ENCODE measurements at regions not wholly inside any gene's neighbourhood (a gene's known extent, or its start where the extent isn't known, plus 50 kb on each side); places are given as distances from the start of the nearest gene placed in this dataset.

- no peaks in the 10 kb centered on the region for H3K4me1 Mint-ChIP-seq
- no peak for DNase-seq
- Histone ChIP-seq H3K27me3 (ENCODE audit: control insufficient read depth, insufficient read depth, low read length) (no peaks in the 10 kb centered on the region), H3K4me1 (ENCODE audit: control insufficient read depth, insufficient read depth, low read length, poor library complexity, severe bottlenecking) (no peaks in the 10 kb centered on the region), H3K9me3 (ENCODE audit: control insufficient read depth in 2 of 2, low read length in 2 of 2) (no peaks in the 10 kb centered on the region), H3K36me3 (ENCODE audit: control insufficient read depth, insufficient read depth, low read length) (no peaks in the 10 kb centered on the region), H3K27ac (ENCODE audit: insufficient read depth, low read length, poor library complexity, severe bottlenecking) (no peak overlapping the region), H3K4me3 (ENCODE audit: low read depth, low read length) (no peak overlapping the region)
- no peak overlapping the region for H3K27ac Mint-ChIP-seq
- ATAC-seq (ENCODE audit: low read depth in 2 of 2): no peak
- no peaks in the 10 kb centered on the region for H3K36me3 Mint-ChIP-seq
- H3K4me3 Mint-ChIP-seq: no peak overlapping the region
- peaks cover 3 to 13% (median 5%) of the 10 kb centered on the region in 7 donors for H3K9me3 Mint-ChIP-seq
- no peaks in the 10 kb centered on the region for H3K27me3 Mint-ChIP-seq
These were observed 496.6 kb upstream of the EPHA7 start for GRCh38 chr6:93915961-93916360.

DNA sequence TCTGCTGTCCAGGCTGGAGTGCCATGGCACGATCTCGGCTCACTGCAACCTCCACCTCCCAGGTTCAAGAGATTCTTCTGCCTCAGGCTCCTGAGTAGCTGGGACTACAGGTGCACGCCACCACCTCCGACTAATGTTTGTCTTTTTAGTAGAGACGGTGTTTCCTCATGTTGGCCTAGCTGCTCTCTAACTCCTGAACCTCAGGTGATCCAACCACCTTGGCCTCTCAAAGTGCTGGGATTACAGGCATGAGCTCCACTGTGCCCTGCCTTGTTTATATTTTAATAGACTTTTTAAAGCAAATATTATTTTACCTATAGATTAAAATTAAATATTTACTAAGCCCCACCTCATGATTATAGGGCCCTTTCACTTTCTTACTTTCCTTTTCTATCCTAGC, 483.2 kb upstream of the EPHA7 start:
- Histone ChIP-seq H3K36me3 (ENCODE audit: control insufficient read depth, insufficient read depth, low read length) (no peaks in the 10 kb centered on the region), H3K4me3 (ENCODE audit: low read depth, low read length) (no peak overlapping the region), H3K27me3 (ENCODE audit: control insufficient read depth, insufficient read depth, low read length) (no peaks in the 10 kb centered on the region), H3K4me1 (ENCODE audit: control insufficient read depth, insufficient read depth, low read length, poor library complexity, severe bottlenecking) (no peaks in the 10 kb centered on the region), H3K27ac (ENCODE audit: insufficient read depth, low read length, poor library complexity, severe bottlenecking) (no peak overlapping the region), H3K9me3 (ENCODE audit: control insufficient read depth in 2 of 2, low read length in 2 of 2) (peaks cover 0 to 5% of the 10 kb centered on the region in 2 experiments)
- H3K27ac Mint-ChIP-seq: no peak overlapping the region
- peaks cover 0 to 19% (median 7%) of the 10 kb centered on the region in 7 donors for H3K9me3 Mint-ChIP-seq
- H3K4me1 Mint-ChIP-seq: no peaks in the 10 kb centered on the region
- no peak for ATAC-seq (ENCODE audit: low read depth in 2 of 2)
- no peak for DNase-seq
- no peak overlapping the region for H3K4me3 Mint-ChIP-seq
- H3K27me3 Mint-ChIP-seq: no peaks in the 10 kb centered on the region
- no peaks in the 10 kb centered on the region for H3K36me3 Mint-ChIP-seq

- DNase-seq (no peak), ATAC-seq (ENCODE audit: low read depth in 2 of 2) (no peak)
- peaks cover 0 to 5% of the 10 kb centered on the region in 2 experiments for H3K9me3 ChIP-seq (ENCODE audit: control insufficient read depth in 2 of 2, low read length in 2 of 2)
- no peaks in the 10 kb centered on the region for H3K27me3 Mint-ChIP-seq
- no peak overlapping the region for H3K27ac Mint-ChIP-seq
- H3K4me1 ChIP-seq (ENCODE audit: control insufficient read depth, insufficient read depth, low read length, poor library complexity, severe bottlenecking): no peaks in the 10 kb centered on the region
- H3K27me3 ChIP-seq (ENCODE audit: control insufficient read depth, insufficient read depth, low read length): no peaks in the 10 kb centered on the region
- no peak overlapping the region for H3K4me3 Mint-ChIP-seq
- no peaks in the 10 kb centered on the region for H3K4me1 Mint-ChIP-seq
- H3K9me3 Mint-ChIP-seq: peaks cover 0 to 22% (median 5%) of the 10 kb centered on the region in 7 donors
- no peaks in the 10 kb centered on the region for H3K36me3 ChIP-seq (ENCODE audit: control insufficient read depth, insufficient read depth, low read length)
- H3K4me3 ChIP-seq (ENCODE audit: low read depth, low read length): no peak overlapping the region
- H3K36me3 Mint-ChIP-seq: no peaks in the 10 kb centered on the region
- H3K27ac ChIP-seq (ENCODE audit: insufficient read depth, low read length, poor library complexity, severe bottlenecking): no peak overlapping the region
These were observed 480.8 kb upstream of the EPHA7 start for GRCh38 chr6:93900142-93900541.

- no peak overlapping the region for H3K4me3 Mint-ChIP-seq
- ATAC-seq (ENCODE audit: low read depth in 2 of 2) (no peak), DNase-seq (no peak)
- Histone ChIP-seq H3K27ac (ENCODE audit: insufficient read depth, low read length, poor library complexity, severe bottlenecking) (no peak overlapping the region), H3K27me3 (ENCODE audit: control insufficient read depth, insufficient read depth, low read length) (no peaks in the 10 kb centered on the region), H3K4me1 (ENCODE audit: control insufficient read depth, insufficient read depth, low read length, poor library complexity, severe bottlenecking) (no peaks in the 10 kb centered on the region), H3K36me3 (ENCODE audit: control insufficient read depth, insufficient read depth, low read length) (no peaks in the 10 kb centered on the region), H3K9me3 (ENCODE audit: control insufficient read depth in 2 of 2, low read length in 2 of 2) (peaks cover 0 to 5% of the 10 kb centered on the region in 2 experiments), H3K4me3 (ENCODE audit: low read depth, low read length) (no peak overlapping the region)
- peak overlapping the region in 1 of 3 donors; percentile 18 for H3K27ac Mint-ChIP-seq
- H3K27me3 Mint-ChIP-seq: no peaks in the 10 kb centered on the region
- peaks cover 2 to 16% (median 5%) of the 10 kb centered on the region in 7 donors for H3K9me3 Mint-ChIP-seq
- no peaks in the 10 kb centered on the region for H3K36me3 Mint-ChIP-seq
- H3K4me1 Mint-ChIP-seq: no peaks in the 10 kb centered on the region
These were observed 476.7 kb upstream of the EPHA7 start for GRCh38 chr6:93896081-93896480.

DNA sequence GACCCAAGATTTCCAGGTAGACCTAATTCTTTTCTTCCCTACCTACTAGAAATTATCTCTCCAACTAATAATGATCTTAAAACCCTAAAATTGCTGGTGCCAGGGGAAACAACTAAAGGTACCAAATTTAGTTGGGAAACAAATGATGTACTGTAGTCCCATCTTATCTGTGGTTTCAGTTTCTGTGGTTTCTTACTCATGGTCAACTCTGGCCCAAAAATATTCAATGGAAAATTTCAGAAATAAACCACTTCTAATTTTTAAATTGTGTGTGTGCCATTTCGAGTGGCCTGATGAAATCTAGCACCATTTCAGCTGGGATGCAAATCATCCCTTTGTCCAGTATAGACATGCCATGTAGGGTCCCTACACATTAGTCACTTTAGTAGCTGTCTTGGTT, 475.2 kb upstream of the EPHA7 start:
- Mint-ChIP-seq H3K4me3 (no peak overlapping the region), H3K4me1 (no peaks in the 10 kb centered on the region), H3K27me3 (no peaks in the 10 kb centered on the region), H3K9me3 (peaks cover 0 to 12% (median 4%) of the 10 kb centered on the region in 7 donors), H3K36me3 (no peaks in the 10 kb centered on the region), H3K27ac (no peak overlapping the region)
- no peak for ATAC-seq (ENCODE audit: low read depth in 2 of 2)
- Histone ChIP-seq H3K27ac (ENCODE audit: insufficient read depth, low read length, poor library complexity, severe bottlenecking) (no peak overlapping the region), H3K9me3 (ENCODE audit: control insufficient read depth in 2 of 2, low read length in 2 of 2) (peaks cover 0 to 5% of the 10 kb centered on the region in 2 experiments), H3K36me3 (ENCODE audit: control insufficient read depth, insufficient read depth, low read length) (no peaks in the 10 kb centered on the region), H3K27me3 (ENCODE audit: control insufficient read depth, insufficient read depth, low read length) (no peaks in the 10 kb centered on the region), H3K4me3 (ENCODE audit: low read depth, low read length) (no peak overlapping the region), H3K4me1 (ENCODE audit: control insufficient read depth, insufficient read depth, low read length, poor library complexity, severe bottlenecking) (no peaks in the 10 kb centered on the region)
- no peak for DNase-seq

- Mint-ChIP-seq H3K9me3 (peaks cover 0 to 12% (median 4%) of the 10 kb centered on the region in 7 donors), H3K4me1 (no peaks in the 10 kb centered on the region), H3K4me3 (no peak overlapping the region), H3K27me3 (no peaks in the 10 kb centered on the region), H3K36me3 (no peaks in the 10 kb centered on the region), H3K27ac (no peak overlapping the region)
- H3K27me3 ChIP-seq (ENCODE audit: control insufficient read depth, insufficient read depth, low read length): no peaks in the 10 kb centered on the region
- H3K4me1 ChIP-seq (ENCODE audit: control insufficient read depth, insufficient read depth, low read length, poor library complexity, severe bottlenecking): no peaks in the 10 kb centered on the region
- no peak for DNase-seq
- H3K4me3 ChIP-seq (ENCODE audit: low read depth, low read length): no peak overlapping the region
- no peak overlapping the region for H3K27ac ChIP-seq (ENCODE audit: insufficient read depth, low read length, poor library complexity, severe bottlenecking)
- ATAC-seq (ENCODE audit: low read depth in 2 of 2): no peak
- H3K9me3 ChIP-seq (ENCODE audit: control insufficient read depth in 2 of 2, low read length in 2 of 2): peaks cover 0 to 5% of the 10 kb centered on the region in 2 experiments
- H3K36me3 ChIP-seq (ENCODE audit: control insufficient read depth, insufficient read depth, low read length): no peaks in the 10 kb centered on the region
These were observed 470.4 kb upstream of the EPHA7 start for GRCh38 chr6:93889713-93890112.

DNA sequence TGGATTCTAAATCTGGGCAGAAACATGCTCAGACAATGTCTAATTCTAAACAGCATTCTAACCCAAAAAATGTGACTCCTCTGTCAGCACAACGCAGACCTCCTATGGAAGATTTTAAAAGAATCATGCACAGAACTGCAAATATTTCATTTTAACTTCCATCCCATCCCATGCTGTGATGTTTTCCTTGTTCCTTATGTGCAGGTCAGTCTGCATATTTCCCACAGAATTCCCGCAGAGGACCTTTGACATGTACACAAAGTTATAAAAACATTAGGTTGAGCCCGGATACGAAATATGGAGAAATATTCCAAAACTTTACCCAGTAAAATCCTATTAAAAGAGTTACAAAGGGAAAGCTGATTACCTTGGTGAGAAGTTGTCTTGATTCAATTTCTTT, 467.1 kb upstream of the EPHA7 start:
- H3K27me3 Mint-ChIP-seq: no peaks in the 10 kb centered on the region
- peaks cover 0 to 12% (median 2%) of the 10 kb centered on the region in 7 donors for H3K9me3 Mint-ChIP-seq
- Histone ChIP-seq H3K4me1 (ENCODE audit: control insufficient read depth, insufficient read depth, low read length, poor library complexity, severe bottlenecking) (no peaks in the 10 kb centered on the region), H3K36me3 (ENCODE audit: control insufficient read depth, insufficient read depth, low read length) (no peaks in the 10 kb centered on the region), H3K4me3 (ENCODE audit: low read depth, low read length) (no peak overlapping the region), H3K27ac (ENCODE audit: insufficient read depth, low read length, poor library complexity, severe bottlenecking) (no peak overlapping the region), H3K9me3 (ENCODE audit: control insufficient read depth in 2 of 2, low read length in 2 of 2) (peaks cover 0 to 5% of the 10 kb centered on the region in 2 experiments), H3K27me3 (ENCODE audit: control insufficient read depth, insufficient read depth, low read length) (no peaks in the 10 kb centered on the region)
- no peak for DNase-seq
- H3K4me3 Mint-ChIP-seq: no peak overlapping the region
- no peak for ATAC-seq (ENCODE audit: low read depth in 2 of 2)
- H3K27ac Mint-ChIP-seq: no peak overlapping the region
- H3K4me1 Mint-ChIP-seq: no peaks in the 10 kb centered on the region
- no peaks in the 10 kb centered on the region for H3K36me3 Mint-ChIP-seq

DNA sequence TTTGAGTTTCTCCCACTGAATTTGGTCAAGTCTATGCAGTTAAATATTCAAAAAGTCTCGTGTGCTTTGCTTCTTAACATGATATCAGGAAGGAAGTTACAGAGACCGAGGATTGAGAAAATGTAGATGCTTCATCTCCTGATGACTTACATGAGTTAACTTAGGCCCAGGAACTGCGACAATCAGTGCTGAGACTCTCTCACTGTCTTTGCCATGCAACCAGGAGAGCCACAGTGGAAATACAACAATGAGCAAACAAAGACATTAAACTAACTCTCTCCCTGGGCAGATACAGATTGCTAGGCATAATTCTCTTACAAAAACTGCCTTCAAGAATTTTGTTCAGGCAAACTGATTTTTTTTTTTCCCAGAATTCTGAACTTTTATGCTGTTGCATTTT, 440.6 kb upstream of the EPHA7 start:
- Mint-ChIP-seq H3K27ac (no peak overlapping the region), H3K4me1 (no peaks in the 10 kb centered on the region), H3K4me3 (no peak overlapping the region), H3K27me3 (no peaks in the 10 kb centered on the region), H3K9me3 (peaks cover 1 to 29% (median 4%) of the 10 kb centered on the region in 7 donors), H3K36me3 (no peaks in the 10 kb centered on the region)
- ATAC-seq (ENCODE audit: low read depth in 2 of 2): no peak
- no peak for DNase-seq
- Histone ChIP-seq H3K27me3 (ENCODE audit: control insufficient read depth, insufficient read depth, low read length) (no peaks in the 10 kb centered on the region), H3K36me3 (ENCODE audit: control insufficient read depth, insufficient read depth, low read length) (no peaks in the 10 kb centered on the region), H3K4me1 (ENCODE audit: control insufficient read depth, insufficient read depth, low read length, poor library complexity, severe bottlenecking) (no peaks in the 10 kb centered on the region), H3K9me3 (ENCODE audit: control insufficient read depth in 2 of 2, low read length in 2 of 2) (peaks cover 0 to 2% of the 10 kb centered on the region in 2 experiments), H3K27ac (ENCODE audit: insufficient read depth, low read length, poor library complexity, severe bottlenecking) (no peak overlapping the region), H3K4me3 (ENCODE audit: low read depth, low read length) (no peak overlapping the region)
